HG03354 (cell line): ENCODE measurements at regions not wholly inside any gene's neighbourhood (a gene's known extent, or its start where the extent isn't known, plus 50 kb on each side); places are given as distances from the start of the nearest gene placed in this dataset.
"Not testable (repeated sequence)": the region's sequence is repeated elsewhere in the genome, so short reads cannot be mapped to it uniquely, and the experiment has no call there.

Source experiments
- ATAC-seq: cut with Tn5 transposase; IDR thresholded peaks from one replicate; pipeline ENCODE4 v1.9.1; 2021; ENCODE audit warnings: mild to moderate bottlenecking; ENCODE audit not compliant: unreplicated experiment, poor library complexity, severe bottlenecking

DNA sequence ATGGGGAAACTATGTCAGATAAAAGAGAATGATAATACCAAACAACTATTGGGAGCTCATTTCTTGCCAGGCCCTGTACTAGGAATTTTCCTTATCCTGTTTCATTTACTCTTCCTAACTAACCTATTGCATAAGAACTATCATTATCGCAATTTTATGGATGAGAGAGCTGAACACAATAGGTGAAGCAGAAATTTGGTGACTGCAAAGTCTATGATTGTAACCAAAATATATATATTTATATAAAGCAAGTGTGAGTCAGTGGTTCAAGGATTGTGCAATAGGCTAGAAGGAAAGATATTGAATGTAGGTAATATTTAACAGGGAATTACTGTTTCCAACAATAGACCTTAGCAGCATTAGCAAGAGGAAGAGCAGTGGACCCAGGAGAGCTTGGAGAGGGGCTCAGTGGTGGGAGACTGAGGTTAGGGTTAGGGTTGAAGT lies 181.1 kb upstream of the TENT5A start:
- ATAC-seq: no peak

DNA sequence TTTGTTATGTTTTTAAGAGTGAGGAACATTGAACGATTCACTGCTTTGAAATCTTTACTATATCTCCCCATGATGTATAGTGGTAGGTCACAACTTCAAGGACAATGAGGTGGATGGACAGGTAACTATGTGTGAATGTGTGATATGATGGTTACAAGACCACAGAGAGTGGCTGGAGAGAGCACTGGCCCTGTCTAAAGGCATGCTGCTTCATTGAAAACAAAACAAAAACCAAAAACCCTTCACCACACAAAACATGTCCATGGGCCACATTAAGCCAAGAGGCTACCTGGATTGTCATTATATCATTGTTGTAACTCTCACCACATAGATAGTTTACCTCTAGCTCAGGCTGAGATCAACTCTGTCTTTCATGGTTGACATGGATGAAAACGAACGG lies 180.6 kb upstream of the TENT5A start:
- peak; percentile 51 for ATAC-seq

DNA sequence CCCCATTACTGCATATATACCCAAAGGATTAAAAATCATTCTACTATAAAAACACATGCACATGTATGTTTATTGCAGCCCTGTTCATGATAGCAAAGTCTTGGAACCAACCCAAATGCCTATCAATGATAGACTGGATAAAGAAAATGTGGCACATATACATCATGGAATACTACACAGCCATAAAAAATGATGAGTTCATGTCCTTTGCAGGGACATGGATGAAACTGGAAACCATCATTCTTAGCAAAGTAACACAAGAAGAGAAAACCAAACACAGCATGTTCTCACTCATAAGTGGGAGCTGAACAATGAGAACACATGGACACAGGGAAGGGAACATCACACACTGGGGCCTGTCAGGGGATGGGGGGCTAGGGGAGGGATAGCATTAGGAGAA lies 180.0 kb upstream of the TENT5A start:
- ATAC-seq: not testable (repeated sequence)

DNA sequence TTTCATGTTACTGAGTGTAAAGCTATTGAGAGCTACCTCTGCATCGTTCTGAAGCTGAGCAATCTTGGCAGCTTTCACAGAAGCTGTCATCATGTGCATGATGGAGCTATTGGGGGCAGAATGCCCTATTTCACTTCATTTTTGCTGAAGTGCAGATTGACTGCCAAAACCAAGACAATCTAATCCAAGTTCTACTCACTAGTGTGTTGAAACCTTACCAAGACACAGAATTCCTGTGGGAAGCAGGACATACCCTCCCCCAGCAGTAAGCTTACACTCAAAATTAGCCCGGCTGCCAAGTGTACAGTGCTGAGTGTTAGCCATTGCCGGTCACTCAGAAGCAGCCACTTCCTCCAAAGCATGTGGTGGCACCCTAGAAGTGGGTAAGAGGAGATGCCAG lies 177.3 kb upstream of the TENT5A start:
- ATAC-seq: no peak

DNA sequence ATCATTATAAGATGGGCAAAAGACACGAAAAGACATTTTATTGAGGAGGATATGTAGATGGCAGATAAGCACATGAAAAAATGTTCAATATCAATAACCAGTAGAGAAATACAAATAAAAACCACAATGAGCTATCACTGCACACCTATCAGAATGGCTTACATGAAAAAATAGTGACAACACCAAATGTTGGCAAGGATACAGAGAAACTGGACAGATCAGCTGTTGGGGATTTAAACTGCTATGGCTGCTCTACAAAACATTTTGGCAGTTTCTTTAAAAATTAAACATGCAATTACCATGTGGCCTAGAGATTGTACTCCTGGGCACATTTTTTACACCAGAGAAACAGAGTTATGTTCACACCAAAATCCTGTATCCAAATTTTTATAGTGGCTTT lies 172.7 kb upstream of the TENT5A start:
- ATAC-seq: no peak

DNA sequence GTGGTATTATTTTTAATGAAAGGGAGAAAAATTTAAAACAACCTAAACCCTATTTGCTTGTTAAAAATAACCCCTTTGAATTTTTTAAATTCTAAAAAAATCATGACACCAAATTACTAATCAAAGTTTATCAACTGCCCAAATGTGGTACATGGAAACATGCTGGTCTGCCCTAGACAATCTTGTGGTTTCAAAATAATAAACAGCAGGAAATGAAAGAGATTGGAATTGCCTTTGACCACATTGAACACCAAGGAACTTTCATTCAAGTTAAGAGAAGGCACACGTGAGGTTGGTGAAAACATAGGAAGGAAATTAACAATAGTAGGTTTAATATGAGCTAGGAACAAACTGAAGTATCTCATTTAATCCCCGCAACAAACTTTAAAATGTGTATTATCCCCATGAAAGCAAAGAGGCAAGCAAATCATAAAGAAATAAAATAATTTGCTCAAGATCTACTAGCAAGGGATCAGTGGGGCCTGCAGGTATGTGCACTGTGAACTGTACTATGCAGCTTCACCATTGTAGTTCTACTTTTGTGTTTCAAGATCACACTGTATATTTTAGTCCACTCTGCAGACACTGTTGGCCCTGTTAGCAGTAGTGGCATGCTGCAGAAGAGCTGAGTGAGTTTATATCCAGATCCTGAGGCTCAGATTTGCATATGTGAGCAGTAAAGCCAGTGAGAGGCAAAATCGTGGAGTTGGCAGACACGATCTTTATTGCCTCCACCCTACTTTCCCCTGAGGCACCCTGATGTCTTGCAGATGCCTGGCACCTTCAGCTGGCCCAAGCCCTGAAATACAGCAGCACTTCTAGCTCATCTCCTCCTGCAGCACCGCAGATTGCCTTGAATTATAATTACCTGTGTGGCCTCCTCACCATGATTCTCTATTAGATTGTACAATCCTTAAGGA lies 157.8 kb upstream of the TENT5A start:
- no peak for ATAC-seq

DNA sequence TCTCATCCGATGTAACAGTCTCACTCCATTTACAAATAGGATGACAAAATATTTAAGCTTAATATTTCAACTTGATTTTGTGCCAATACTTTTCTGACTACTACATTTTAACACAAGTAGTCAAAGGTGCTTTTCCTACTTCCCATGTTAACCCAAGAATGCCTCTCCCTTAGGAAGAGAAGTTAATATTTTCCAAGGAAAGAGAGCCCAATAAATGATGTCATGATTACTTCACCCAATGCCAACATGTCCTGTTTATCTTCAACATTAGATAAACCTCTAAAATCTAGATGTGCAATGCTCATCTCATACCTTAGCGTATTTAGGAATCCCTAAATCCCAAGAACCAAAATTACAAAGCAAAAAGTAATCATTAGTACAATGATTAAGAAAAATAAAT lies 156.7 kb upstream of the TENT5A start:
- ATAC-seq: no peak

DNA sequence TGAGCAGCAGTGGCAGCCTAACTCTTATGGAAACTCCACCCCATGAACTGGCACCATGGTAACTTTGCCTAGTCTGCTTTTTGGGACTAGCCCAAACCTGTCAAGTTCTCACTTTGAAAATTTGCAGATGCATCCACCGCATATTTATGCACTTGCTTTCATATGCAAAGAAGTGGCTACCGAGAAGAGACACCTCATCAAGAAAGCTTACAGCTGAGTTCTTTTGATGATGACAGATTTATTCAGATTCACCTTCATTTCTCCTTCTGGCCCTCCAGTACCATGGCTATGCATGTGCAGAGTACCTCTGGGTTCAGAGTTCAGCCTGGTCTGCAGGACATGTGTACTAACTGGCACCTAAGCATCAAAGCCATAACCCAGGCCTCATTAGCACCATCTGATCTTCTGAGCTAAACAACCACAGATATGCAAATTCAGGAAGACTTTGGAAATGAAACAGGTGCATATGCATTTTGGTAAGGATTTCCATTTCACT lies 154.3 kb upstream of the TENT5A start:
- ATAC-seq: peak; percentile 61

DNA sequence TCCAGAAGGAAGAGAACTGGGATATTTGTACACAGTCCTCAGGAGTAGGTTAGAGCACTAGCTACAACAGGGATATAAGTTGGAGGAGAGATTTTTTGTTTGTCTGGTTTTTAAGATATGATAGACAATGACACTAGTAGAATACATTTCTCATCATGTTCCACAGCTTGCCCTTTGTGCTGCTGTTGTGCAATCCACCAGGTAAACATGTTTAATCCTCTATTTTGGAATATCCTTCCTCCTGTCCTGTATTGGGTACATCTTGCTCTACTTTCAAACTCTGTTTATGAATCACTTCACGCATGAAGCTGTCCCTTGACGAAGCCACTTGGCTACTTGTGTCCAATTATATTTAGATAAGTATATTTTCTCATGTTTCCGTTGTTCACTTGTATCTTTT lies 153.6 kb upstream of the TENT5A start:
- no peak for ATAC-seq

DNA sequence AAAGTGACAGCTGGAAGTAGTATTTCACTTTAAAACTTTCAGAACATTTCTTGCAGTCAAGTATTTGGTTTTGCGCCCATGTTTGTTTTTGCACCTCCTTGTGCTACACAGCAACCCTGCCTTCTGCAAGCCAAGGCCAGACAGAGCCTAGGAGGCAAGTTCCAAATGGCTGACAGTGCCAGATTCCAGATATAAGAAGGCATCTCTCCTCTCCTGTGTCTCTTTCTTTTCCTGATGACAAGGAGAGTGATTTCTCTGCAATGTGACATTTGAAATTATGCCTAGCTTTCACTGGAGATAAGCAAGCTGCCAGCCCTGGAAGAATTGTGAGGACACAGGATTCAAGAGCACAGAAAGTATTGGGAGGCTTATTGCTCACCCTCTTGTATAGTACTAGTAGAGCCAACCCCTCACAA lies 149.1 kb upstream of the TENT5A start:
- ATAC-seq: no peak

DNA sequence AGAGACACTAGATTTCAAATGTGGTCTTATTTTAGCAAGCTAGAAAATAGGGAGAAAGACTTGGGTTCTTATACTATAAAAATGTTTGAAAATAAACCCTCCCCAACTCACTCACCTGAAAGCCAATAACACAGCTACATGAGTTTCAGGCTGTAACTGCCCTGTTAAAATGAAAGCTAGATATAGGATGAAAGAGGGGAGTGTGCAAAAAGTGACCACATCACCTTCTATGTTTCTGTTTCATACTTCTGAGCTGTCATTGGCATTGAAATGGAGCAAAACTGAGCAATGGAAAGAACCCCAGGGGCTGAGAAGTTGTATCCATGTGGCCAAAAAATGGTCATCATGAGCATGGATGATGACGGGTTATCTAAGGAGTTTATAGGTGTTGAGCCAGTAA lies 148.1 kb upstream of the TENT5A start:
- peak; percentile 90 for ATAC-seq

DNA sequence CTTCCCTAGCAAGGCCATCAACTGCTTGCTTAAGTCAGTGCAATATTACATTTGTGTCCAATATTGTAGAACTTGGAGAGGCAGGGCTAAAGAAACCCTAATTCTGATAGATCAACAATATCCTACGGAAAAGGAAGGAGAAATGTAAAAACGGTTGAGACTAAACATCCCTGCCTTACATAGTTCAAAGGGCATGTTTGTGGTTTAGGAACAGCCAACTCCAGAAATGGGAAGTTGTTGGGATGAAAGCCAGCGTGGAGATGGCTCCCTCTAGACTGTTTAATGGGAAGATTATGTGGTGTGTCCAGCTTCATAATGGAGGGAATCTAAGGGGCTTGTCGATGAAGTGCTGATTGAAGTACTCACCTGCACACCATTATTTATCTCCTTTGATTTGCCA lies 145.3 kb upstream of the TENT5A start:
- no peak for ATAC-seq

DNA sequence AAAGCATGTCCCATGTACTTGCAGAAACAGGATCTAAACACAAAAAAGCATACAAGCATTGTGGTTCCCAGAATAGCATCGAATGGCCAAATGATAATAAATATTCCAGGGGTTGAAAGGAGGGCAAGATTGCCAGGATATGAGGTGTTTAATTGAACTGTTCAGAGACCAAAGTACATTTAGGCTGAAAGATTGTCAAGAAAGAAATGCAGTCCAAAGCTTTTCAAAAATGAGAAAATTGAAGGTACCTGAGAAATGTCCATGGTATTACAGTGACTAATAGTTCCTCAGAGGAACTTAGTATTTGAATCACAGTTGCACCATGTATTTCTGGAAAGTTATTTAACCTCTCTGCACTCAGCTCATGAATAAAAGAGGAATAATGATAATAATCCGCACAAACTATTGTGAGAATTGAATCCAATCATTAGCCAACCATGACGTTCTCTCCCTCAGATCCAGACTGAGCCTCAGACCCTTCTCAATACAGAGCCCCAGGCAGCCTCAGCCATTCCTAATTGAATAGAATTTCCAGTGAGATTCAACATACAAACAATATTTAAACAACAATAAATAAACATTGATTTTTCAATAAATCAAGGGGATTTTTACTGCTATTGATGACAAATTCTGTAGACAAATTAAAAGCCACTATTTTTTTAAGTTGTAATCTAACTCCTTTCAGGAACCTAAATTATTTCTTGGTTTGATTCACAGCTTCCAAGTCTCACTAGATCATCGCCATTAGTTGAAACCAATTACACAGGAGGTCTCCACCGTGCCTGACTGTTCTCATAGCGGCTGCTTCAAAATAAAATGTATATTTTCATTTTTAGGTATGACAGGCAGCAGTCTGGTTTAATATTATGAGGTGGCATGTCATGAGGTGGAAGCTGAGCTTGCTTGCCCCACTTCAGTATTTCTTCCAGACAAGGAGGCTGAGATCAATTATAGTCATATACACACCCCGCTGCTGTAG lies 144.3 kb upstream of the TENT5A start:
- ATAC-seq: no peak

DNA sequence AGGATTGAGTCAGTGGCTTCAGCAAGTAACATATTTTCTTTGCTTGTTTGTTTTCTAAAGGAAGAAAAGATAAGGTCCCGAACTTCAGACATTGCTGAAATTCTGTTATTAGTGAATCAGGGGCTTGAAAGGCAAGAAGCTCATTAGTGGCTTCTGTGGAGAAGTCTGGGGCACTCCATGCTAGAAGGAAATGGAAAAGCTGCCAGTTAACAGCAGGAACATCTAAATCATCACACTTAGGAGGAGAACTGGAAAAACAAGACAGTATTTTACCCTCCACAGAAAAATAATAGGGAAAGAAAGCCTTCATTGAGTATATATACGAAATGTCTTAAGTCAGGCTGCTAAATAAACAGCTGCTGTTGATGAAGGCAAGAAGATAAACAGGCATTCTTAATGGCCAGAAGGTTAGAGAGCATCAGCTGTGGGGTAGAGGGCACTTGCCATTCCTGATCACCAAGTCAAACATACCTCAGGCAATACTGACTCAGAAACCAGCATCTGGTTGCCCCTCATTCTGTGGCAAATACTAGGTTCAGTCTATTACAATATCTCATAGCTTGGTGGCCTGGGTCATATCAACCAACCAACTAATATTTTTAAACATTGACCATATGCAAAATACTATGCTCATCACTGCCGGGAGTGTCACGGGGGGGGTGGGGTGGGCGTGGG lies 143.2 kb upstream of the TENT5A start:
- ATAC-seq: no peak

DNA sequence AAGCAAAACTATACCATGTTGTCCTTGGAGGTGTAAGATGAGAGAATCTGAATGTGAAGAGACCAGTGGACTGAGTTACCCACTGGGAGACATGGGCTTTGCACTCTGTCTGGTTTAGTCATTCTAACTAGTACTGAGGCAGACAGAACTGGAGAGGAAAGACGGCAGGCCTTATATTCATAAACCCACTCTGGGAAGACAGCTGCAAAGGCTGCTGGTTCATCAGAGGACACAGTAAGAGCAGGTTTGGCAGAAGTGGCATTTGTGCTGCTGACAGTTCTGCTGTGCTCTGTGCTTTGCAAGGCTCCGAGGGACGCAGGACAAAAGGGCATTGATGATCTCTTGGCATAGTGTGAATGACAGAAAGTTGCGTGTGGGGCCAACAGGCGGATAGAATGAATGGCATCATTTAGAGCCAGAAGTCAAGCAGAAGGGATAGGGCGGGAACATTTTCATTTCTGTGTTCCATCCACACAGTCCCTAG lies 142.3 kb upstream of the TENT5A start:
- no peak for ATAC-seq

DNA sequence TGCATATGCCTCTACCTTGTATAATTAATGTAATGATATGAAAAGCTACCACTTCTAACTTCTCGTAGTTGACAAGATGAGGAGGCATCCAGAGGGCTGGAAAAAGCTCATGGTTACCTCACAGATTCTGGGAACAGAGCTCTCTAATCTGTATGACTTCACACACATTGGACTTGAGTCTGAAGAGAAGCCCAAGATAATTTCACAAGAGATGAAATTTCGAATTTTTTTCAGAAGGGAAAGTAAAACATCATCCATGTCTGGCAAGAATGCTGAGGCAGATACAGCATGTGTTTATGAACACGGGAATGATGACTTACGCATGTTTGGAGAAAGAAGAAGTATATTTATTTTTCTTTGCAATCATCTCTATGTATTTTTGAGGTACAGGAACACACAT lies 141.8 kb upstream of the TENT5A start:
- no peak for ATAC-seq

DNA sequence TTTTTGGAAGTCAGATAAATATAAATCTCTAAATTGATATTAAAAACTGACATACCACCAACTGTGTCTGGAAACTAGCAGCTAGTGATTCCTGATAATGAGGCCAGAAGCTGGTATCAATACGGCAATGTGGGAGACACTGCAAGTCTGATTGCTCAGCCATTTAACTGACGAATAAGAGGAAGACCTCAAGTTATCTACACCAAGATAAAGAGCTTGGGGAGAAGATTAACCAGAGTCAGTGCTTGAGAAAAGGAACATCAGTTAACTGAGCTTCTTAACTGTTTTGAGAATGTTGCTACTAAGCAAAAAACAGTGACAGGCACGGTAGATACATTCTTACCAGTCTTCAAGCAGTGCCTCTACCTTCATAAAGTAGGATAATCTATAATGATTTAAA lies 140.4 kb upstream of the TENT5A start:
- ATAC-seq: no peak

DNA sequence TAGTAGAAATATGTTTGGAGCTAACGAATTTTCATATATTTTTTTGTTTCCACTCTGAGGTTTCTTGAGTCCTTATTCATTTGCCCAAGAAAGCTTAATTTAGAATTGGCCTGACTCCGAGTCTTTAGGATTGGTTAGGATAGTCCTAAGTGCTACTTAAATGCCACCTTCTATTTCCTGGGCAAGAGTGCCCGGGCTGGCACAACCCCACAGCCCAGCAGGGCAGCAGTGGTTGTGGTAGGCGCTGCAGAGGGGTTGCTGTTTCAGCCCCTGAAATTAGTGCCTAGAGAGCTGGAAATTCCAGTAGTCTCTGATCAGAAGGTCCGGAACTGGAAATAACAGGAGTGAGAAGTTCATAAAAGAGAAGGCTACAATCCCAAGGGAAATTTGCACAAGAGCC lies 139.4 kb upstream of the TENT5A start:
- ATAC-seq: no peak

DNA sequence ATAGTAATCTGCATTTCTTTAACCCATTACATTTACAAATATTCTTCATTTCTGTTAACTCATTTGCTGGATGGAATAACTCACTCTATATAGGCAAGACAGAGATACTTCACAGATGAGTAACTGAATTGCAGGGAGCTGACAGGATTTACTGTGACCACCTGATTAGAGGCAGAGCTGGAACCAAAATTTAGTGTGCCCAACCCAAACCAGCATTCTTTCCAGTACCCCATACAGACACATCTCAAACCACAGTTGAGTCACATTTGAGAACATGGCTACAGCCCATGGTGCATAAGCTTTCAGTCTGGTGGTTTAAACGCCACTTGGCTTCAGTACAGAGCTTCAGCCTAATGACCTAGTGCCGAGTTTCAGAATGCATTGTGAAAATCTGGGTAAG lies 138.4 kb upstream of the TENT5A start:
- ATAC-seq: no peak
